ENCODE measurements at regions not wholly inside any gene's neighbourhood (a gene's known extent, or its start where the extent isn't known, plus 50 kb on each side); places are given as distances from the start of the nearest gene placed in this dataset.
"Not testable (repeated sequence)": the region's sequence is repeated elsewhere in the genome, so short reads cannot be mapped to it uniquely, and the experiment has no call there.

DNA sequence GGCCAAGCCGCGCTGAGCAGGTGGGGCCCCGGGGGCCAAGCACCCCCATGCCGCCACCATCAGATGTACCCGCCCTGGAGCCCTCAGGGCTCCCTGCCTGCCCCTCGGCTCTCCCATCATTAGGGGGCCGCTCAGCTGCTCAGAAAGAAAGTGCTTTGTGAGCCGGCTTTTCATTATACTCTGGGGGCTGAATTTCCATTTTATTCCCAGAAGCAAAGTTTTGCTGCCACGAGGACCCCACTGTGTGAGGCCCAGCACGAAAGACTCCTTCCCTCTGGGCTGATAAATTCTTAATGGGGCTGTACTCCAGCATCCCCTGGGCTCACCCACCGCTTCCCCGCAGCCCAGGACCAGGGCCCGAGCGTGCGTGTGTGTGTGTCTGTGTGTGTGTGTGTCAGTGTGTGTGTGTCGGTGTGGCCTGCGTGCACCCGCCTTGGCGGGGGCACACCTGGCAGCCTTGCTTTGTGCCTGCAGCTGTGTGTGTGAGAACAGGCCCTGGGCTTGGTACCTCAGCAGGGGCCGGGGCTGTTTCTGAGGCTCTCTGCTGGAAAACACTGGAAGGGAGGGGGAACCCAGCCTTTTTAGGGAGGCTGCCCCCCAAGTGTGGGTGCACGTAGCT, 103.0 kb upstream of the GSE1 start:
- DNase-seq: no peak

- DNase-seq: no peak
Measured at GRCh38 chr16:85511938-85512807, 100.9 kb upstream of the GSE1 start.

GRCh38 chr16:85512808-85513115, 100.4 kb upstream of the GSE1 start:
- DNase-seq: no peak

- no peak for DNase-seq
Measured at GRCh38 chr16:85513180-85513579, 99.9 kb upstream of the GSE1 start.

GRCh38 chr16:85513649-85514048, 99.5 kb upstream of the GSE1 start:
- DNase-seq: no peak

DNA sequence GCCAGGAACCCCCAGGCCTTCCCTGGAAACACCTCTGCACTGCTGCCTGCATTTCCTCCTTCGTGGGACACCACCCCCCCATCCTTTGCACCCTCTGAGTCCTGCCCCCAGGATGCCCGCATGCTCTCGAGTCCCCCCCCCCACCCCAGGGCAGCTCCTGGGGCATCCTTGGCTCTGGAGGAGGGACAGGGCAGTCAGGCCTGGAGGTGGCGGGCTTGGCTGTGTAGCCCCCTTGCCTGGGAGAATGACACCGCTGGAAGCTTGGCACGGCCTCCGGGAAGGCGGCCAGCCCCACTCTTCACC, 98.9 kb upstream of the GSE1 start:
- peak; percentile 87 for DNase-seq

DNA sequence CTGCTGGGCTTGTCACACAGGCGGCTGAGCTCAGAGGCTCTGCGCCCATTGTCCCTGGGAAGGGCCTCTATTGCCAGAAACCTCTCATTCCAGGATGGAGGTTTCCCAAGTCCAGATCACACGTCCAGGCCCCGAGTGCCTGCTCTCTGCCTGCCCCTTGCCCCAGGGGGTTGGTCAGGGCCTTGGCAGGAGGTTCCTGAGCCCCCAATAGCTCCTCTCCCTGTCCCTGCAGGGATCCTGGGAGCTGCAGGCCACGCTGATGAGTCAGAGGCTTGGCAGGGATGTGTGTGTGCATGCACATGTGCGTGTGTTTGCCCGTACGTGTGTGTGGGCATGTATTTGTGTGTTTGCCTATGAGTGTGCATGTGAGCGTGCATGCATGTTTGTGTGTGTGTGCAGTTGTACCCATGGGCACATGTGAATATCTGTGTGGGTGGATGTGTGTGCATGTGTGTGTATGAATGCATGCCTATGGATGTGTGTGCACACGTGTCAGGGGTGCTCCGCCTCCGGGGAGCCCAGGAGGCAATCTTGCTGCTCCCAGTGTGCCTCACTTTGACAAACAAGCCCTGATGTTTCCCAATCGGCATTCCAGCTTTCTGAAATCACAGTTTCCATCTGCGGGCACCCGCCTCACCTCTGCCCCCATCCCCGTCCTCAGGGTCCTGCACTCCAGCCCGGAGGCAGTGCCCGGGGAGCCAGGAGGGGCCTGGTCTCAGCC, 98.4 kb upstream of the GSE1 start:
- DNase-seq: no peak

DNA sequence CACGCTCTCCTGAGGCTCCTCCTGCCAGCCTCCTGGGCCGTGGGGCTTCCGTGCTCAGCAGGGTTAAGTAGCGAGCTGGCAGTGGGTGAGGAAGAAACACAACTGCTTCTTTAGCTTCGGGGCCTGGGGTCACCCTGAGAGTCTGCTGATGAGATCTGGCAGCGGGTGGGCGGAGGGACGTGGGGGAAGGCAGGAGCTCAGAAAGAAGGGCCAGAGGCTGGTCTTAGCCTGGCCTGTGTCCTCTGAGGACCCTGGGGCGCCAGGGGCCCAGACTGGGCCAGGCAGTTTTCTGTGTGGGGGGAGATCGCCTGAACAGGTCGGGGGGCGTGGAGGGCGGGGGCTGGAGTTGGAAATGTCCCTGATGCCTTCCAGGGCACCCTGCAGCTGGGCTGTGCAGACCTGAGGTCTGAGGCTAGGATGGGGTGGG, 97.8 kb upstream of the GSE1 start:
- DNase-seq: no peak

DNA sequence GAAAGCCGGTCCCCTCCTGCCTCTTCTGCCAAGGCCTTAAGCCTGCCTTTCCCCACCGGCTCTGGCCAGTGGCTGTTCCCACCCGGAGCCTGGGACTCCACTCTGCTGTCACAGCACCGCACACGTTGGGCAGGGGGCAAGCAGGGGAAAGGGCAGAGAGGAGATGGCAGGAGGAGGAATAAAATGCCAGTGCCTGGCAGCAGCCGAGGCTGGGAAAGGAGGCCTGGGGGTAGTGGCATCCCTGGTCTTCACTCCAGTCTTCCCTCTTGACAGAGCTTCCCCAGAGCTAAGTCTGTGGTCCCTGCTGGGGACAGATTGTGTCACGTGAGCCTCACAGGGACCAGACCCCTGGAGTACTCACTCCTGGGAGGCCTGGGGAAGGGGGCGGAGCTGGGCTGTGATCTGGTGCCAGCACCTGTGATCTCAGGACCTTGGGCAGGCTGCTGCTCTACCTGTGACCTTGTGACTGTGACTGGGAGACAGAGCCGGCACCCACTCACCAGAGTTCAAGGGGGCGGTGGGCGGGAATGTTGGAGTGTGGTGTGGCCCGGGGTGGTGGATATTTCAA, 97.2 kb upstream of the GSE1 start:
- DNase-seq: no peak

GRCh38 chr16:85517154-85517553, 96.0 kb upstream of the GSE1 start:
- no peak for DNase-seq

DNA sequence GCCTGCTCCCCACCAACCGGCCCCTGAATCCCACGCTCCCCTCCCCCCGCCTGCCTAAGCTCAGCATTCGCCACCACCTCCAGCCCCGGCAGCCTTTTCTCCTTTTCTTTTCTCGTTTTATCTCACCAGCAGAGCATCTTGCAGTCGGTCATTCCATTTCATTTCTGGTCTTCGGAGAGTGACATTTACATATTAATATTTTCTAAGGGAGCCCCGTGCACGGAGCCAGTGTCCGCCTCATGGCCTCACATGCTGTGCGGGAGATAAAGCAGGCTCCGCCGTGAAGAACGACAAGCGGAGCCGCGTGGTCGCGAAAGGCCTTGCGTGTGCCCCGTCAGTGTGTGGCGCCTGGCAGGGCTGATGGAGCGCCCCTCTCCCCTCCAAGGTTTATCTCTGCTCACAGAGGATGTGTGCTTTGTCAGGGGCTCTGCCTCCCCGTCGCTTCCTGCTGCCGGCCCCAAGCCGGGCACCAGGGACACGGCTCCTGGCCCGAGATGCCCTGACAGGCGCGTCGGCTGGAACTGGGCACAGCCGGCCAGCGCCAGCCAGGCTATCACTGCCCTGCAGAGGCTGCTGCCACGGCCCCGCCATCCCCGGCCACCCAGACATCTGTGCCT, 95.5 kb upstream of the GSE1 start:
- no peak for DNase-seq

- no peak for DNase-seq
Measured at GRCh38 chr16:85518398-85519049, 94.6 kb upstream of the GSE1 start.

DNA sequence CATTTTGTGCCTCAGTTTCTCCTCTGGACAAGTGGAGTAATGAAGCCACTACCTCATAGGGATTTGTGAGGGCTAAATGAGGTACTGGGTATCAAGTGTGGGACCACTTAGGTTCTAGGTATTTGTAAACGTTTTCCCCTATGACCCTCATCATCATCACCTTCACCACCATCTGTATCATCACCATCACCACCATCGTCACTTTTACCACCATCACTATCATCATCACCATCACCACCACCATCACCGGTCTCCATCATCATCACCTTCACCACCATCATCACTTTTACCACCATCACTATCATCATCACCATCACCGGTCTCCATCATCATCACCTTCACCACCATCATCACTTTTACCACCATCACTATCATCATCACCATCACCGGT, 94.1 kb upstream of the GSE1 start:
- DNase-seq: not testable (repeated sequence)

DNA sequence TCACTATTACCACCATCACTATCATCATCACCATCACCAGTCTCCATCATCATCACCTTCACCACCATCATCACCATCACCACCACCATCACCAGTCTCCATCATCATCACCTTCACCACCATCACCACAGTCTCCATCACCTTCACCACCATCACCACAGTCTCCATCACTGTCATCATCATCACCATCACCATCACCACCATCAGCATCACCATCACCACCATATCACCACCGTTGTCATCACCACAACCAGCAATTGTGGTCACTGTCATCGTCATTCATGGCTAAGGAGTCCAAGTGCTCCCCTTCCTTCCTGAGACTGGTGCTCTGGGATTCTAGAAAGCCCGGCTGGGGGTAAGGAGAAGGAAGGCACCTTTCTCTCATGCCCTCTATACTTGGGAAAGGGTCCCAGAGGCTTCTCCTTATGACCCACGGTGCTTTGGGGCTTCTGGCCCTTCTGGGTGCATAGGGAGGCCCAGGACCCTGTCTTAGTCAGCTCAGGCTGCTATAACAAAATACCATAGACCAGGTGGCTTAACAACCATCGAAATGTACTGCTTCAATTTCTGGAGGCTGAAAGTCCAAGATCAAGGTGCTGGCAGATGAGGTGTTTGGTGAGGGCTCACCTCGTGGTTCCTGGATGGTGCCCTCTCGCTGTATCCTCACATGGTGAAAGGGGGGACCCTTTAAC, 93.4 kb upstream of the GSE1 start:
- no peak for DNase-seq

DNA sequence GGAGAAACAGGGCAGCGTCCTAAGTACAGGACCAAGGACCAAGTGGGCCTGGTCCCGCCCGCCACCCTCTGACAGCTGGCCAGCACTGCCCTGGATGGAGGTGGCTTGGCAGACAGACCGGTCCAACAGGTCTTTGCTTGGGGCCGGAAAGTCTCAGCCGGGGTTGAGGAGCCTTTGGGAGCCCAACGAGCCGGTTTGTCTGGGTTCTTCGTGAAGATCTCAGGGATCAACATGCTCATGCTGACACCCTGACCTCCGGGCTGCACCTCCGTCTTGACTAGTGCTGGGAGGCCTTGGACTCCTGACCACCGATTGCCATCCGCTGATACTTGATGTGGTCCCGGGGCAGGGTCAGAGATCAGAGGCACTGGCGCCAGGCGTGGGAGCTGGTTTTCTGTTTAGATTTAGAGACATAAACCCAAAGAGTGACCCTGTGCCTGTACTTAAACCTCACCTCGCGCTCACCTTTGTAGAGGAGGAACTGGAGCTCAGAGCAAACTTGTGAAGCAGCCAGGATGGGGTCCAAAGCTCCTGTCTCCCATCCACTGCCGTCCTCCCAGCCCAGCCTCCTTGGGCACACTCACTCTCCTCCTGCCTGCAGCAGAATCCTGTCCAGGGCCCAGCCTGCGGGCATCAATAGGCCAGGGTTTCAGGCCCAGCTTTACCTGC, 92.1 kb upstream of the GSE1 start:
- DNase-seq: no peak

DNA sequence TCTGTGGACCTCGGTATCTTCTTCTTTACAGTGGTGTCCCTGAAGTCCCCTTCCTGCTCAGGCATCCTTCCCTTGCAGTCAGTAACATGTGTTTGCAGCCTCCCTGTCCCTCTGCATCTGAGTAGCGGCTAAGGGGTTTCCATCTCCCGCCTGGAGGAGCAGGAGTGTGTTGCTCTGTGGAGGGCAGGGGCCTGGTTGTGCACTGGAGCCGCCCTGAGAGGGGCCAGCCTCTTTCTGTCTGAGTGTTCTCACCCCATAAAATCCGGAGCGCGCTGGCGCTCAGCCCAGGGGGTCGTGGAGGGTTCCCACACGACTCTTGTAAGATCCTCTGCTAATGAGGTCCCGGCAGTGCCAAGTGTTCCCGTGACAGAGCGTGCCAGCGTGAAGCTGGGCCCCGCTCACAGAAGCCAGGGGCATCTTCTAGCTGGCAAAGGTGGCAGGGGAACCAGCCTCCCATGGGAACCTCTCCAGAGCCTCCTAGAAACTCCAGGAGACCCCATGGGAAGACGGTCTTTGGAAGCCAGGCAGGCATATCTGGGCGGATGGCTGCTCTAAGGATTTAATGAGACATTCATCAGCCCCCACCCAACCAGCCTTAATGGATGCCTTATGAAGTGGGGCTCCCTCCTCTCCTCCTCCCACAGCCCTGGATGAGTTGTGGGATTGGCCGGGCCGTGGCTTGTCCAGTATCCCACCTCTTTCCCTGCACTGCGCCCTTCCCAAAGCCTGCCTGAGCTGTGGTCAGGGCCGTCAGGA, 91.4 kb upstream of the GSE1 start:
- peak; percentile 76 for DNase-seq

DNA sequence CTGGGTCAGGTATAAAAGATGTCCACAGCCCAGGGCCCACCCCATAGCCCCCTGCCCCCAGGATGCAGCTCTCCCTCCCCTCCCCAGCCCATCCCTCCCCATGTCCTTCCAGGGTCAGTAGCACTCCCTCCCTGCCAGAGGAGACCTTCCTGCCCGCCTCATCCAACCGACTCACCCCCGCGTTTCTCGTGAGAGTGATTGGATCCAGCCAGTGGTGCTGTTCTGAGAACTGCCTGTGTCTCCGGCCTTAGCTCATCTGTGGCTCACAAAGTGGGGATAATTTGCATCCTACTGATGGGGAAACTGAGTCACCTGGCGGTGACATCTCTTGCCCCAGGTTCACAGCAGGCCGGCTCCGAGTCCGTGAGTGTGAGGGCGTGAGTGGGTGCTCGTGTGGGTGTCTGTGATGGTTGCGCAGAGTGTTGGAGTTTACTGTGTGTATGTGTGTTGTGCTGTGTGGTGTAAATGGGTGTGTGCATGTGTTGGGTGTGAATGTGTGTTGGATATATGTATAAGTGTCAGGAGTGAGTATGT, 90.7 kb upstream of the GSE1 start:
- DNase-seq: no peak

GRCh38 chr16:85522842-85523601, 90.1 kb upstream of the GSE1 start:
- DNase-seq: peak; percentile 71

DNA sequence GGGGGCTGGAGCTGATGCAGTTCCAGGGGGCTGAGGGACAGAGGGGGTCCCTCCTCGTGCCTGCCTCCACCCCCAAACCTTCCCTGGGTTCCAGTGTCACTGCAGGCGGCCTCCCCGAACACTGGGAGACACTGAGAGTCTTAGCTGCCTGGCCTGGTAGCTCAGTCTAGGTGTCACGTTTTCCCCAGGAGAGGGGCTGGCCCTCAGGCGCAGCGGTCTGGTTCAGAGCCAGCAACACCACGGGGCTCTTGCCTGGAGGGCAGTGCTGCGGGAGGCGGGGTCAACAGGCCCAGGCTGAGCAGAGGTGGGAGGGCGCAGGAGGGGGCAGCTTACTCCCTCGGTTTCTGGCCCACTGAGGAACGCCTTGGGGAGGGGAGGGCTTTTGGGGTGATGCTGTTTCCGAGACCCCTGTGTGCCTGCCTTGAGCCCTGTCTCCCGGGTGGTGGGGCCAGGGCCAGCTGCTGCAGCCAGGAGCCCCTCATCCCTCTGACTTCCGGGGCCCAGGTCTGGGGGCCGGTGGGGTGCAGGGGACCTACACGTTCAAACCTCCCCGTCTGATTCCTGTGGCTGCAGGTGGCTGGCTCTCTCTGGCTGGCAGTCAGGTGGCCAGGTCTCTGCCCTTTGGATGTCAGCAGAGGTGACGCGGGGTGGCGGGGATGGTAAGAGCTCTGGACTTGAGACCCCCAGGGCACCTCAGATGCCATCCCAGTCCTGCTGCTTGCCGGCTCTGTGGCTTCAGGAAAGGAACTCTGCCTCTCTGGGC, 89.3 kb upstream of the GSE1 start:
- DNase-seq: peak; percentile 77

All from NCI-H1092 treated with DMSO at 0.1 percent for 48 hours (cell line).